HuH-7 (cell line): ENCODE measurements at regions not wholly inside any gene's neighbourhood (a gene's known extent, or its start where the extent isn't known, plus 50 kb on each side); places are given as distances from the start of the nearest gene placed in this dataset.
A peak's percentile ranks its signal among the peaks of the same experiment; 100 is the strongest.

Experiments
- DNase-seq: peaks from one replicate; pipeline ENCODE4 v3.0.0; 2011; ENCODE audit warnings: low spot score

- DNase-seq = no peak
Observed at GRCh38 chr4:81930506-81931238, 443.1 kb downstream of the HNRNPD start.

DNA sequence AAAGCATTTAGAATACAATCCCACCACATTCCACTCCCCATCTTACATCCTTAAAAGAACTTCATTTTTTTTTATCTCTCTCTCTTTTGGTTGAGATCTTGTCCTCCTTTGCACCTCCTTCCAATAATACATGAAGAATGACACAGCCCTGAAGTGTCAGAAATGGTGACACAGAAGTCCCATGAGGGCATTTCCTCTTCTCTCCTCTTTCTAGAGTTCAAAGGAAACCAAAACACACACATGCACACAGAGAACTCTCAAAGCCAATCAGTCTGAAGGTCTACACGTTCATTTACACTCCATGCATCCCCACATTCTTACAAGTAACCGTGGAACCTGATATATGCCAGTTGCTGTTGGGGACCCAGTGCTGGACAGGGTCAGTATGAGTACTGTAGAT is 450.7 kb downstream of the HNRNPD start:
- DNase-seq = no peak

- DNase-seq = no peak
Observed at GRCh38 chr4:81922313-81922712, 450.6 kb upstream of the RASGEF1B start.

DNA sequence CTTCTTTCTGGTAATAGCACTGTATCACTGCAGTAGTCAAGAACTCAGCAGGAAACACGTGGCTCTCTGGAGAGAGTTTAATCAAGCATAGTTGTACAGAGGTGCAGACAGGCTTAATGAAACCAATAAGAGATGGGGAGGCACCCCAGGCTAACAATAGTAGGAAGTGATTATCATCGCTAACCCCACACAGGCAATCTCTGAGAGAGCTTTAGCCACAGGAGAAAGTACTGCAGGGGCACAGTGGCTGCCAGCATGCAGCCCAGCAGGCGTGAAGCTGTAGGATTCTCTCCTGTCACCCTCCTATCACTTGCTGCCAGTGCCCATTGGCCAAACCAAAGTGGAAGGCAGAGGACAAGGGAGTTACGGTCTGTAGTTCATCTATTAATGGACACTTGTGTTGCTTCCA is 450.0 kb upstream of the RASGEF1B start:
- no peak for DNase-seq

DNA sequence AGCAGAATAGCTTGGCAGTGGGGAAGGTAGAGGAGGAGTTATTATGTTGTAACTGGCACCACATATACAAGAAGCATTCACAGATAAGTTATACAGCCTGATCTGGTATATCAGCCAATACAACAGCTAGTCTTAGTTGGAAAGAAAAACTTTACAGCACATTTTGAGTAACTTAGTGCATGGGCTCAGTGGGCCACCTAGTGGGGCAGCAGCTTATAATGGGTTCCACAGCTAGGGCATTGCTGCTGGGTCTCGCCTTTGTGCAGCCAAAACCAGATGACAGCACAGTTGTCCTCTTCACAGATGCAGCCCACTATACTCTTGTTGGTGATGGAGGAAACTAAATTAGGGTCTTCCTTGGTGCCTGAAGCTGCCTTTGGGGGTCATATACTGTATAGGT is 448.1 kb upstream of the RASGEF1B start:
- no peak for DNase-seq

DNA sequence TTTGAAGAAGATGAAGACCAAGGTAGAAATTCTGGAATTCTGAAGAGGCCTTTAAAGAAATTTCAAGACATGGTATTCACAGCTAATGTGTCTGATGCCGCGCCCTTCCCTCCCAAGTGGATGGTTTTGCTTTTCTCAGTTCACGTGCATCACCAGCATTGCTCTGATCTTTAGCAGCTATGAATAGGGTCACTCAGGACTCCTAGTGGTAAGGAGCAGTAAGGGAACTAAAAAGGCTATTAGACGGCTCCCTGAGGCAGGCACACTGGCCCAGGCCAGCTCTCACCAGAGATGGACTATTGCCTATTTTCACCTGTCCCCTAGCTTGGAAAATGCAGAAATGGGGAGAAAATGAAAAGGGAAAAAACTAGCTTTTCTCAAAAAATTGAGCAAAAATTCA is 447.5 kb upstream of the RASGEF1B start:
- DNase-seq = no peak

DNA sequence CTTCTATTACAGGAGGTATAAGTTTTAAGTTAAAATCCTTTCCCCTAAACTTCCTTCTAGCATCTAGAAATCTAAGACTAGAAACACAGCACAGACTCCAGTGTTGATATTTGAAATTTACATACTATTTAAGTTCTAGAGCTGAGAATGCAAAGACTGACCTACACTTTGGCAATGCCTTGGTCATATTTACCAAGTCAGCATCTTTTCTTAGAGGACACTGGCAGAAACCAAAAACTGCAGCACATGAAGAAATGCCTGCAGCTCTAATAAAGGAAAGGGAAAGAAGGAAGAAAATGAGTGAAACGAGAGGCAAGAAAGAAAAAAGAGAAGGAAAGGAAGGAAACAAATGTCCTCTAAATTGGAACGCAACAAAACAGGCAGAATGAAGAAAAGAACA is 443.7 kb upstream of the RASGEF1B start:
- no peak for DNase-seq

GRCh38 chr4:81914623-81915022 is 442.9 kb upstream of the RASGEF1B start:
- no peak for DNase-seq

- peak; percentile 34 for DNase-seq
Observed at GRCh38 chr4:81913427-81913879, 441.7 kb upstream of the RASGEF1B start.

GRCh38 chr4:81912376-81913030 is 440.8 kb upstream of the RASGEF1B start:
- DNase-seq = no peak

DNA sequence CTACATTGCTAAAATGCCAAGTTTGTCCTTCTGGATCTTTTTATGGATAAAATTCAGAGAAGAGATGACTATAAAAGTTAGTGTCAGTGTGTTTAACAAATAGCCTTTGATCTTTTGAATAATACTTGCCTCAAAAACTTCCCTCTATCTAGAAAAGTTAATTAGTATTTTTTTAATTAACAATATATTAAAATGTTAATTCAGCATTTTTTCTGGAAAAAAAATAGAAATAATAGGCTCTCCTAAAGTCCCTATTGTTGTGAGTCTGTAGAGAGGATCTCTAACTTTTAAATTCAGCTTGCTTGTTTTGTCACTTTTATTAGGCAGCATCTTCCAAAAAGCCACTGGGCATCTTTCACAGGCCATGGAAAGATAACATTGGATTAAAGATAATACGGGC is 435.2 kb upstream of the RASGEF1B start:
- no peak for DNase-seq

DNA sequence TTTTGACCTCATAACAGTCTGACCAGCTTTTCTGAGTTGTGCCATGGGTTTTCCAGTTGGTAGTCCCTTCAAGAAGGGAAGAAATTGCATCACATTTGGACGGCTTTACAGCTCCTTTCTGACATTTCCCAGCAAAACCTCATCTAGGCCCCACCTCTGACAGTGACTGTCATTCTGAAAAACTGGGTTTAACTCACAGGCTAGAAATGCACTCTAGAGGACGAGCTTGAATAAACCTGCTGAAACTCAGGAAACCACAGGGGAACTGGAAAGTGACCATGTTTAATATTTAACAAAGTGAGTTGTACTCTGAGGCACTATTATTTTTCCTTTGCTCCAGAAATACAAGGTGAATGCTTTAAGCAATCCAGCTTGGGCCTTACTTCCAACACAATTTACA is 434.3 kb upstream of the RASGEF1B start:
- no peak for DNase-seq

DNA sequence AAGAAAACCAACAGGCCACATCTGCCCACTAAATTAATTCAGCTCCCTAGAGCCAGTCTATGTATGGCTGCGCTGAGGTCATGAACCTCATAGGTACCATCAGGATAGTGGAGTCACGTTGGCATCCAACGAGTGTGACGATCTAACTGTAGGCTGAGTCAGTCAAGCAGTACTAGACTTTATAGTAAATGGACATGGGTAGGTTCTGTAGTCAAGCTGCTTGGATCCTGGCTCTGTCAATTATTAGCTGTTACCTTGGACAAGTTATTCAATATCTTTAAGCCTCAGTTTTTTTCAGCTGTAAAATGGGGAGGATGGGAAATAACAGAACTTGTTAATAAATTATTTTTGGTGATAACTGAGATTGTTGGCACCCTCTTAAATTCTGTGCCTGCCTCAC is 432.4 kb upstream of the RASGEF1B start:
- no peak for DNase-seq

DNA sequence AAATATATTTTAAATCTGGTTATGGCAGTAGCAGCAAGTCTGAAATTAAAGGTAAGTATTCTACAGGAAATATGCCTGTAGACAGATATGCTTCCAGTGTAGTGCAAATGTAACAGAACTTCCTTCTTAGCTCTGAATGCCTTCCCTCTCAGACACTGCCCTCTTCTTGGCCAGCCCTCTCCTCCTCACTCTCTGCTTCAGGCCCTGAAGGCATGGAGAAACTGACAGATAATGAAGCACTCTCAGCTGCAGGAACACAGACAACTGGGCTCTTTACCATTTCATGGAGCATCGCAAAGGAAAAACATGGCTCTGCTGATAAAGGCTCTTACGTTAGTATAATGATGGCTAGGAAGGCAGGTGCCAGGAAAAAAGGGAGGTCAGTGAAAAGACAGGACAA is 431.5 kb upstream of the RASGEF1B start:
- DNase-seq = no peak

DNA sequence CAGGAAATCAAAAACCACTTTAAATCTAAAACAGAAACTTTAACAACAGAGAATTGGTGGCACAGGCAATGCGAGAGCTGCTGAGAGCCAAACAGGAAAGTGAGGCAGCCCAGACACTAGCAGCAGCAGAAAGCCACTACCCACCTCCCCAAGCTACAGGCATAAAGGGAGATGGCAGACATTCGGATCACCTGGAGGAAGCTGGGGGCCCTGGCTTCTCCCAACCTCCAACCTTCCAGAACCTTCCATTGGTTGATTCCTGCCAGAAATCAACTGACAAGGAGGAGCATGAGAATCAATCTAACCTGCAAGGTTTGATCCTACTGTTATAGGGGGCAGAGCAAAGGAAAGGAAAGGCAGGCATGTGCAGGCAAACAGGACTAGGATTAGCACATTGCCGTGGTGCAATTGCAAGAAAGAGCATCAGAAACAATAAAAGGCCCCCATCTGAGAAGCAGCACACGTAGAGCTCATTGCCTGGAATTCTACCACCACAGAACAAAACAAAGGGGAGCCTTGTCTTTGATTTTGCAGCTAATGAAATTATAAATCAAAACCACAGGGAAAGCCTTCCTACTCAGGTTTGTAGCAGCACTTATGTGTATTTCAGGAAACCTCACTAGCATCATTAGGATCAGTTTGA is 427.3 kb upstream of the RASGEF1B start:
- DNase-seq = no peak

GRCh38 chr4:81896936-81897335 is 425.2 kb upstream of the RASGEF1B start:
- DNase-seq = no peak

DNA sequence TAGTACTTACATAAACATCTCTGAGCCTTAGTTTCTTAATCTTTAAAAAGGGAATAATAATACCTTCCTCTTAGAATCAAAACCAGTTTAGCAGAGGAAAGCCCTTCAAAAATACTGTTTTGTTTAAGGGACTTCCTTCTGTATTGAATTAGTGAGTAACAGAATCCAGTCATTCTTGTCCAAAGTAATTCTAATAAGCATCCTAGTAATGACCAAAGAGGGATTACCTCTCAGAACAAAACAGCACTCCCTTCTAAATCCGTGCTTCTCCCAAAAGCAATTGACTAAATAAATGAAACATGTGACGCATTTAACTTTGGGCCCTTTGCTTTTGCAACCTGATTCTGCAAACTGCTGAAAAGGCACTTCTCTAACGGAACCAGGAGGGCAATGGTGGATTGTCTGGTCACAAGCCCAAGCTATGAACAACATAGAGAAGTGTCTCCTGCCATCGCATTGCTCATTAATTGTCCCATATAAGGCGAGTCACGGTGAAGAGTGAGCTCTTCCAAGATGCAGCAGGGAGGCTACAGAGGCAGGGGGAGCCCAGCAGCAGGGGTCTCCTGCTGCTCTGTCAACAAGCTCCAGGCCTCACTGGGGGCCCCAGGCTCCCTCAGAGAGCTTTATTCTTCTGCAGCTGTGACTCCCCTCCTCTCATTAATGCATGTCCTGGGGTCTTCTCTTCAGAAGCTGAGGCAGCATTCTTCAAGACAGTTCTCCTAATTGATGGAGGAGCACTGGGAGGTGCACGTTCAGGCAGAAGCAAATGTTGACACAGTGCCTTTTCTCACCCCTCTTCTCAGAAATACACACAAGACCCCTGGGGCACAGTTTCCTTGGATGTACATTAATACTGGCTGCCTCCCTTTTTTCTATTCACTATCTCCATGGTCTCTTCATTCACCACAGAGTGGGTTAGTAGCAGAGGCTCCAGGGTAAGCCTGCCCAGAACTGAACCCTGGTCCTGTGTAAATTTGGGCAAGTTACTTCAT is 419.6 kb upstream of the RASGEF1B start:
- no peak for DNase-seq

- DNase-seq = no peak
Observed at GRCh38 chr4:81884986-81885385, 413.3 kb upstream of the RASGEF1B start.

GRCh38 chr4:81883530-81884450 is 412.1 kb upstream of the RASGEF1B start:
- no peak for DNase-seq

- no peak for DNase-seq
Observed at GRCh38 chr4:81883004-81883403, 411.3 kb upstream of the RASGEF1B start.
